ENCODE measurements at regions not wholly inside any gene's neighbourhood (a gene's known extent, or its start where the extent isn't known, plus 50 kb on each side); places are given as distances from the start of the nearest gene placed in this dataset.

DNA sequence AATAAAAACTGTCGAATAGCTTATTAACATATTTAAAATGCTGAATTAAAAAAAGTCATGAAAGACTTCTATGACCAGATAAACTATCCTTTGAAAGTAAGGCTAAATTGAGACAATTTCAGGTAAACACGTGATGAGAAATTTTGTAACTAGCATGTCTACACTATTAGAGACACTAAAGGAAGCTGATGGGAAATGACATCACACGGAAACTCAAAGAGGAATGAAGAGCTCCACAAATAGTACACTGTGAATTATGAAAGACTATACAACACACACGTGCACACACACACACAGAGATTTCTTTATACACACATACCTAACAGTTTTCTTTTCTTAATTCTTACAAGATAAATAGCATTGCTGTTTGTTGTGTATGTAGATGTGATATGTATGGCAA, 70.9 kb upstream of the PLA2G4A start:
- ATAC-seq (ENCODE audit: low read depth) (no peak), DNase-seq (ENCODE audit: low spot score) (no peak)

DNA sequence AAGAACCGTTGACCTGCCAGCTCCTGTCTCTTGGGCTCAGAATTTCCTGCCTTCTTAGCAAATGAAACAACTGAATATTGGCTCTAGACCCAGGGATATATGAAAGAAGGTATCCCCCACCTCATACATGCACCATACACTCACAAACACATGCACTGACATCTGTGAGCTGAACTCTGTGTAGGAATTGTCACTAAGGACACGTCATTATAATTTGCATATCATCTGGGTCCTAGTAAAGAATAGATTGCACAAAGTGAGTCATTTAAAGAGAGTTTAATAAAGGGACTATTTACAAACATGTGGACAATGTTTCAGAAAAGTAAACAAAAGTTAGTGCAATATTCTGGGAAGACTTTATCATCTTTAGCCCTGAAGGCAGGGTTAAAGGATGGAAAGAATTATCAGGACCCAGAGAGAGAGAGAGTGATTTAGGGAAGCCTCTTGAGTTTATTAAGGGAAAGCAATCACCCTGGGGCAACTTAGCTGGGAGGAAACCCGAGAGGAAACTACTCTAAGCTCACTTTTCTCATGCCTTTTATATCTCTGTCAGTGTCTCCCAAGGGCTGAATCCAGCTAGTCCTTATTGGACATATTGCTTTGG, 74.1 kb upstream of the PLA2G4A start:
- Histone ChIP-seq H3K27me3 (ENCODE audit: insufficient read depth, poor library complexity, severe bottlenecking) (no peaks in the 10 kb centered on the region), H3K9me3 (ENCODE audit: severe bottlenecking) (no peaks in the 10 kb centered on the region), H3K4me1 (ENCODE audit: insufficient read depth, poor library complexity, severe bottlenecking) (peaks cover 13% of the 10 kb centered on the region), H3K27ac (ENCODE audit: poor library complexity, severe bottlenecking) (no peak overlapping the region), H3K36me3 (ENCODE audit: low read depth) (no peaks in the 10 kb centered on the region), H3K4me3 (ENCODE audit: severe bottlenecking) (no peak overlapping the region)
- ATAC-seq (ENCODE audit: low read depth) (no peak), DNase-seq (ENCODE audit: low spot score) (no peak)
- TF ChIP-seq CTCF (IDR thresholded peaks at IDR 0.05; ENCODE audit: poor library complexity, severe bottlenecking) = no peak

More for the DNA sequence above, 70.9 kb upstream of the PLA2G4A start:
- Histone ChIP-seq H3K27ac (ENCODE audit: poor library complexity, severe bottlenecking) (no peak overlapping the region), H3K9me3 (ENCODE audit: severe bottlenecking) (no peaks in the 10 kb centered on the region), H3K36me3 (ENCODE audit: low read depth) (no peaks in the 10 kb centered on the region), H3K4me1 (ENCODE audit: insufficient read depth, poor library complexity, severe bottlenecking) (no peaks in the 10 kb centered on the region), H3K27me3 (ENCODE audit: insufficient read depth, poor library complexity, severe bottlenecking) (no peaks in the 10 kb centered on the region), H3K4me3 (ENCODE audit: severe bottlenecking) (no peak overlapping the region)
- TF ChIP-seq CTCF (IDR thresholded peaks at IDR 0.05; ENCODE audit: poor library complexity, severe bottlenecking) = no peak

GRCh38 chr1:186753241-186753640, 73.0 kb upstream of the PTGS2 start:
- ATAC-seq (ENCODE audit: low read depth) = peak; percentile 42; the same call in 2 of the 3 replicates
- TF ChIP-seq CTCF (IDR thresholded peaks at IDR 0.05; ENCODE audit: poor library complexity, severe bottlenecking) = no peak
- Histone ChIP-seq H3K27me3 (ENCODE audit: insufficient read depth, poor library complexity, severe bottlenecking) (no peaks in the 10 kb centered on the region), H3K4me1 (ENCODE audit: insufficient read depth, poor library complexity, severe bottlenecking) (peaks cover 15% of the 10 kb centered on the region), H3K4me3 (ENCODE audit: severe bottlenecking) (no peak overlapping the region), H3K36me3 (ENCODE audit: low read depth) (no peaks in the 10 kb centered on the region), H3K27ac (ENCODE audit: poor library complexity, severe bottlenecking) (no peak overlapping the region), H3K9me3 (ENCODE audit: severe bottlenecking) (no peaks in the 10 kb centered on the region)
- no peak for DNase-seq (ENCODE audit: low spot score)

- peaks cover 3% of the 10 kb centered on the region for H3K9me3 ChIP-seq (ENCODE audit: severe bottlenecking)
- peaks cover 15% of the 10 kb centered on the region for H3K4me1 ChIP-seq (ENCODE audit: insufficient read depth, poor library complexity, severe bottlenecking)
- ATAC-seq (ENCODE audit: low read depth) (peak; percentile 88), DNase-seq (ENCODE audit: low spot score) (no peak)
- H3K36me3 ChIP-seq (ENCODE audit: low read depth) = no peaks in the 10 kb centered on the region
- peak overlapping the region; percentile 52 for H3K27ac ChIP-seq (ENCODE audit: poor library complexity, severe bottlenecking)
- no peaks in the 10 kb centered on the region for H3K27me3 ChIP-seq (ENCODE audit: insufficient read depth, poor library complexity, severe bottlenecking)
- H3K4me3 ChIP-seq (ENCODE audit: severe bottlenecking) = no peak overlapping the region
- TF ChIP-seq CTCF (IDR thresholded peaks at IDR 0.05; ENCODE audit: poor library complexity, severe bottlenecking) = no peak
Observed at GRCh38 chr1:186750257-186750656, 70.0 kb upstream of the PTGS2 start.

- no peaks in the 10 kb centered on the region for H3K27me3 ChIP-seq (ENCODE audit: insufficient read depth, poor library complexity, severe bottlenecking)
- H3K36me3 ChIP-seq (ENCODE audit: low read depth) = no peaks in the 10 kb centered on the region
- ATAC-seq (ENCODE audit: low read depth) (peak; percentile 60), DNase-seq (ENCODE audit: low spot score) (no peak)
- H3K4me3 ChIP-seq (ENCODE audit: severe bottlenecking) = no peak overlapping the region
- H3K27ac ChIP-seq (ENCODE audit: poor library complexity, severe bottlenecking) = peak overlapping the region; percentile 52
- H3K4me1 ChIP-seq (ENCODE audit: insufficient read depth, poor library complexity, severe bottlenecking) = peaks cover 15% of the 10 kb centered on the region
- TF ChIP-seq CTCF (IDR thresholded peaks at IDR 0.05; ENCODE audit: poor library complexity, severe bottlenecking) = no peak
- peaks cover 3% of the 10 kb centered on the region for H3K9me3 ChIP-seq (ENCODE audit: severe bottlenecking)
Observed at GRCh38 chr1:186749820-186750219, 69.6 kb upstream of the PTGS2 start.
